RPMI7951 (cell line): ENCODE measurements at regions not wholly inside any gene's neighbourhood (a gene's known extent, or its start where the extent isn't known, plus 50 kb on each side); places are given as distances from the start of the nearest gene placed in this dataset.

Experiments
- DNase-seq: peaks from one replicate; pipeline ENCODE4 v3.0.0-alpha.2; 2012; ENCODE audit warnings: low read depth

DNA sequence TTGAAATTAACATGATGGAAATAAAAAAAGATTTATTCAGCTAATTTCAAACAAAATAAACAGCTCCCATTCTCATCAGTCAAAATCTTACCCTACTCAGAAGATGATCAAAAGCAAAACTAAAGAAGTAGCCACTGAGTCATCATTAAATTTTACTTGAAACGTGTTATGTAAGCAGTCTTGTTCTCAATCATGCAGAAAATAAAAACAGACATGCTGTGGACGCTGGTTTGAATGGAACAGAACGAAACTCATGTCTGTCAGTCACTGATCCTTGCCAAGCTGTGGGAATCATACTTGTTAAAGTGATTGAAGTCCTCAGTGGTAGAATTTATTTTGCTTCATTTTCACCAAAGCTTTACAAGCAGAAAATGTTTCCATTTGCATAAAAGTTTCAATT is 77.2 kb upstream of the TLR3 start:
- DNase-seq, result no peak

DNA sequence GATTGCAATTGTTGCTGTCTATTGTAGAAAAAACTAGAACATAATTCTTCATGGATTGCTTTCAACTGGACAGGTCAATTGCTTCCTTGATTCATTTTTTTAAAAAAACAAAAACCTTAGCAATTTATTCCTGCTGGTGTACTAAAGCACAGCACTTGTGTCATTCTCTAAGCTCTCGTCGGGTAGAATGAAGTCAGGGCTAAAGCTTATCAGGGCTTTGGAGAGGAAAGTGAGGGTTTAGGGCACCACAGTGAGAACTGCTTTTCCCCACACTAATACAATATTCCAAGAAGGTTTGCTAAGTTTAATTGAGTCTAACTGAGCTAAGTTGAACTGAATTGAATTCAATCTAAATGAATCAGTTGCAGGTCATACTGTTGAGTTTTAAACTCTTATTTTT is 76.4 kb upstream of the TLR3 start:
- DNase-seq, result no peak

DNA sequence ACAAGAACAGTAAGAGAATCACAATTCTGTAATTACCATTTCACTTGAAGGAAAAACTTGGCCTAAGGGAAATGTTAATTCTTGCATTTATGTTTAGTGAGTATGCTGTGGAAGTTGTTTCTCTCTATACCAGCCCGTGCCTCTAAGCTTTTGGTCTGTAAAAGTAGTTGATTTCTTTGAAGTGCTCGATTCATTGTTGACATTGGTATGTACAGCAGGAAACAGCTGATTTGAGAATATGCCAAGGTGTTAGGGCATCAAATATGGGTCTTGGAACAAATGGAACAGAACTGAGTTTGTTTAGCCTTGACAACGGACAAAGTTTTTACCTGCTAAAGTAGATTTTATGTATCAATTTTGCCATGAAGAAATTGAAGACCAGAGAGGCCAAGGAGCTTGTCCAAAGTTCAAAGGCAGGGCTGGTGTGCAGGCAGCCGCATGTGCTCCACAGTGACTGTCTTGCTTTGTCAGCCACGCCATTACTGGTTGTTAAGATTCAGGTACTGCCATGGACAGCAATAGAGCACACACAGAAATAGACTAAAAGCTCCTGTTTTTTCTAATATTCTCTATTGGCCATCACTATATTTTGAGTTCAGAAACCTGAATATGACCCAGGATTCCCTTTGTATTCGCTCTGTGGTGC is 75.5 kb upstream of the TLR3 start:
- no peak for DNase-seq

DNA sequence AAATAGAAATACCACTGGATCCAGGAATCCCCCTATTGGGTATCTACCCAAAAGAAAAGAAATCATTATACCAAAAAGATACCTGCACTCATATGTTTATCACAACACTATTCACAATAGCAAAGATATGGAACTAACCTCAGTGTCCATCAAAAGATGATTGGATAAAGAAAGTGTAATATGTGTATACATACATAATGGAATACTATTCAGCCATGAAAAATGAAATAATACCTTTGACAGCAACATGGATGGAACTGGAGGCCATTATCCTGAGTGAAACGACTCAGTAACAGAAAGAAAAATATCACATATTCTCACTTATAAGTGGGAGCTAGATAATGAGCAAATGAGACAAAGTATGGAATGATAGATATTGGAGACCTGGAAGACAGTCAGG is 74.2 kb upstream of the TLR3 start:
- no peak for DNase-seq

DNA sequence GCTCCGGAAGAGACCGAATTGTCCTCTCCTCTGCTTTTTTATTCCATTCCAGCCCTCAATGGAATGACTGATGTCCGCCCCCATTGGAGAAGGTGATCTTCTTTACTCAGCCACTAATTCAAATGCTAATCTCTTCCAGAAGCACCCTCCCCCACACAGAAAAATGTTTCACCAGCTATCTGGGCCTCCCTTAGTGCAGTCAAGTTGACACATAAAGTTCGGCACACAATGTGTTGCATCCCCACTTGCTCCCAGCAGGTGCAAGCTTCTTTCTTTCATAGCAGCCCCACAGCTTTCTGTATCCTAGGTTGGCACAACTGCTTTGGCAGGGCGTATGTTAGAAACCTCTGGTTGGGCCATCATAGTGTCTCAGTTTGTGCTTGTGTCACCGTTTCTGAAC is 73.3 kb upstream of the TLR3 start:
- DNase-seq, result no peak

DNA sequence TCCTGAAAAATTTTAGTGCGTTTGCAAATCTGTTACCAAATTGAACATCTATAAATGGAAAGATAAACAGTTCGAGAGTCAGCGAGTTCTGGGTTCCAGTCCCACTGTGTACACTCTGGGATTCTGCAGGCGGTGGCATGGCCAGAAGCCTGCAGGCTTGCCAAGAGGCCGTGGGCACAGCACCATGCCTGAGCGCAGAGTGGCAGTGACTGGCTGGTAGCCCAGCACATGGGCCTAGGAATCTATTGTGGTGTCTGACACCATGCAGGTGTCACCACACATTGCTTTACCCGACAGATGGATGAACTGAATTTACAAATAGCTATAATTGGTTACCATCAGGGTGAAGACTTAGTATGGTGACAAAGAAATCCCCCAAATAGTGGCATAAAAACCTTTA is 71.7 kb upstream of the TLR3 start:
- DNase-seq, result no peak

DNA sequence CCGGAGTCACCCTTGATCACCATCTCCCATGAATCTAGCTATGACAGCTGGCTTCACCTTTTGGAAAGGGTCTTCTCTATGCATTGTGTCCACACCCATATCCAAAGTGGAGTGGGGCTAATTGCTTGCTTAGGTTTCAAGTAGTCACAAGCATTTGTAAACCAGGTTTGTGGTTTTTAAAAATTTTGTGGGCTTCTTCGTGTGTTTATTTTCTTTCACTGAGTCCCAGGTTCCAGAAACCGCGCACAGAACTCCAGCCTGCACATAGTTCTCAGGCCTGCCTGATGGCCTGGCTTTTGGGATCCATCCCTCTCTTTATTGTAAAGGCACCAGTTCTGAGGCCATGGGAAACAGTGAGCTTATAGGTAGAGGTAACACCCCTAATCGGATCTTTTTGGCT is 70.2 kb upstream of the TLR3 start:
- no peak for DNase-seq

DNA sequence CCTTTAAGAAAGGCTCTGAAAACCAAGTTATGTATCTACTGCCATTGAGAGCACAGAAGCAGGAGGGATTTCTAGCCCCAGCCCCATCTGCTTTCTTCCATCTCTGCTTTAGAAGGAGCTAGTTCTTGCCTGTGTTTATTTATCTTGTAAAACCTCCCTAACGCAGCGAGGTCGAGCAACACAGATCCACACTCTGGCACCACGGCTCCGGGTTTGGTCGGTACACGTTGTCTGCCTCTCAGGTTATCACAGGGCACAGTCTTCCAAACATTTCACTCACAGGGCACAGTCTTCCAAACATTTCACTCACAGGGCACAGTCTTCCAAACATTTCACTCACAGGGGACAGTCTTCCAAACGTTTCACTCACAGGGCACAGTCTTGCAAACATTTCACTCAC is 69.7 kb upstream of the TLR3 start:
- DNase-seq, result no peak

DNA sequence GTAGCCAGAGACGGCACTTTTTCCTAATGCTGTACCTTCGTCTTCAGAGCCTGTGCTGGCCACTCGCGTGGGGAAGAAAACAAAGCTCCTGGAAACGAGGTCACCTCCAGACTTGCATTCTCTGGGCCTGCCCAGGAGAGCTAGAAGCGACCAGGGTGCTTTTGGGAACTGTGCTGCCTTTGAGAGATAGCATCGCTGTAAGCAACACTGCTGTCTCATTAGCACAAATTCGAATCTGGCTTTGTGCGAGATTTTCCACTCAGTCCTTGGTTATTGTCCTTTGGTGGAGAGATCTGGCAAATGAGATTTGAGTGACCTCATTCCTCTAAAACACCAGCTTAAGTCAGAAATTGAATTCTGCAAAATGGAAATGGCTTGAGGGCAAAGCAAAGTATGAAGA is 66.1 kb upstream of the TLR3 start:
- no peak for DNase-seq

DNA sequence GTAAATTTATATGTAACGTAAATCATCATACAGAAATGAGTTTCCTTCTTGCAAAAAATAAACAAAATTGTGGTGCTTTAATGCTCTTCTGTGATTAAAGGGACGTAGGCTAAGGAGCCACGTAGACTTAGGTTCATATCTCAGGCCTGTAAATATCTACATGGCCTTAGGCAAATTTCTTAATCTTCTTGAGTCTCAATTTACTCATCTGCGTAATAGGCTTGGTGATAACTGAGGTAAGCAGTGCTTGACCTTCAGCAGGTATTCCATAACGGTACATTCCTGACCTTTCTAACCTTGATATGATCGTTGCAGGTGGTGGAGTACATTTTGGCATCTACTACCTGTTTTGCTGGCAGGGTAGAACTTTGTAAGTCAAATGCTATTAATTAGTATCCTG is 65.2 kb upstream of the TLR3 start:
- no peak for DNase-seq

DNA sequence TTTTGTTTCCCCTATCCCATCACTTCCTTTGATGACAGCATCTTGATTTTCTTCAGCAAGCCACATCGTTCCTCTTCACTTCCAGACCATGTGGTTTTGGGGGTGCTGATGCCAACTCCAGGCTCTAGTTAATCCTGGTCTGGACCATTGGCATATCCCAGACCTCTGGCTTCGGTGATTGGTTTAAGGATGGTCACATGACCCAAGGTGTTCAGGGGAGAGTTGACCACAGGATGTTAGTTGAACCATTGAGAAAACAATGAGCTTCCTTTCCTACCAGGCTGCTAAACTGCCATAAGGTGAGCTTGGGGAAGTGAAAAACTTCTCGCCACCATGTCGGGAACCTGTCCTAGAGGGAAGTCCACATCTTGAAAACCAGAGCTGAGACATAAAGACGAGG is 60.9 kb upstream of the TLR3 start:
- DNase-seq, result no peak

DNA sequence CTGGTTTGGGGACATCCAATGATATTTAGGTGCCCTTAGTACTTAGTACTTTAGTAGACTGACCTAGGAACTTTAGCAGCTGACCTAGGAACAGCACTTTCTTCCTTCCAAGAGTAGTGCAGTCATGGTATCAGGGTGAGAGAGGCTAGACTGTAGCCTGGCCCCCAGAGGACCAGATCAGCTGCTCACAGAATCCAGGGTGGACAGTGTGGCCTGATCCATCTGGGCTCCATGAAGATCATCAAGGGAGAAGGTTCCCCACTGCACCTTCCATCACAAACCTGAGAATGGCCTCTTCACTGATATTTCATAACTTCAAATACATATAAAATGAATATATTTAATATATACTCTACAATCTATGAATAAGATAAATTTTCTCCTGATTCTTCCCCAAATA is 59.0 kb upstream of the TLR3 start:
- no peak for DNase-seq

DNA sequence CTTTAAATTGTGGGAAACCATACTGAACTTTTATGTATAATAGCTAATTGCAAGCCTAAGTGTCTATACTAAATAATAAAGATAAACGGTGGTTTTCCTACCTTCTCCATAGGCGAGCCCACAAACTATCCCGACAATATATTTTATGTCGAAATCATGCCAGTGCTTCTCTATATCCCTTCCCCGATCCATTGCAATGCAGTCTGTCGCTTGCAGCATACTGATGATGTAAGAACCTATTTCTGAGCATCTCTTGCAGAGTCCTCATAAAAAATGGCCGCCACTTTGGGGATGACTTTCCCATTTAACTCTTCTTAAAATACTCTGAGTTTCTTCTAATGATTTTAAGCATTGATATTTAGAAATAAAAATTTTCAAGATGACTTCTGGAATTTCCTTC is 58.1 kb upstream of the TLR3 start:
- DNase-seq, result no peak

DNA sequence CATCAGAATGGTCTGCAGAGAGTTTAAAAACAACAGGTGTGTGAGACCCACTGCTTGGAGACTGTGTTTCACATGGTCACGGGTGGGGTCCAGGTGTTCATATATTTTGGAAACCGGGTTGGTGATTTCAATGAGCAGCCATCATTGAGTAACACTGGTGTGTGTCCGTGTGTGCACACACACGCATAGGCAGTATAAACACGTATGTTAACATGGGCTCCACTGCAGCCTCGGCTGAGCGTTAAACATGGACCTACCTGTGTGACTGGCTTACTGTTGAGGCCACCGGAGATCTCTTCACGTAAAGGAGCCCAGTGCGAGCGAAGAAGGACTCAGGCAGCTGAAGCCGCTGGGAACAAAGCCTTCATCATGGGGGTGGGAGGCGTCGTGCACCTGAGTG is 56.9 kb upstream of the TLR3 start:
- no peak for DNase-seq

DNA sequence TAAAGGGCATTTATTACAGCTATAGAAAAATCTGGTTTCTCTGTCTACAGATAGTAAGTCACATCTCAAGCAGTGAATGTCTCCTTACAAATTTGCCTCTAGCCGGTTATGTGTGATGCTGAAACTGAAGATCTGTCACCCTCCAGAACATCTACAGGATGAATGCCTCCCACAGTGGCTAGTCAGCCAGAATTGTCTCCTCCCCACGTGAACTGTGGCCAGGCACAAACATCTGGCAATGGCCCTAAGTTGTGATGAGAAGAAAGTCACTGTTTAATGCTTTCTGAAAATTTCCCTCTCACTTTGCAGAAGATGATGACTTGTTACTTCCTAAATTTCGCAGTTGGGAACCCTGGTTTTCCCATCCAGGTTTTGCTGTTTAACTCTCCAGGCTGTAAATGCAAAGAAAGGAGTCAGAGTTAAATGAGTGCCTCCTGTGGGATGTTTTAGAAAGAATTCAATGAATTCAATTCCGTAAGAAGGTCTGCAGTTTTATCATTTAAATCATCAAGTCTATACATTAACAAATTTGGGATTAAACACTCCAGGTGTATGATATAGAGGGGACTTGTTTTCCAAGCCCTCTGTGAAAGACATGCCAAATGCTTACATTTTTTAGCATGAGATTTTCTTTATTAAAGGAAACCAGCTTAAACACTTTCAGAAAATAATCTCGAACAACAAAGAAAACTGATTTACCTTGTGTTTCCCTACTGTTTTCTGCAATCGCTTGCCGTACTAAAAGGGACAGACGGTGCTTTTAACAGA is 55.4 kb upstream of the TLR3 start:
- no peak for DNase-seq

DNA sequence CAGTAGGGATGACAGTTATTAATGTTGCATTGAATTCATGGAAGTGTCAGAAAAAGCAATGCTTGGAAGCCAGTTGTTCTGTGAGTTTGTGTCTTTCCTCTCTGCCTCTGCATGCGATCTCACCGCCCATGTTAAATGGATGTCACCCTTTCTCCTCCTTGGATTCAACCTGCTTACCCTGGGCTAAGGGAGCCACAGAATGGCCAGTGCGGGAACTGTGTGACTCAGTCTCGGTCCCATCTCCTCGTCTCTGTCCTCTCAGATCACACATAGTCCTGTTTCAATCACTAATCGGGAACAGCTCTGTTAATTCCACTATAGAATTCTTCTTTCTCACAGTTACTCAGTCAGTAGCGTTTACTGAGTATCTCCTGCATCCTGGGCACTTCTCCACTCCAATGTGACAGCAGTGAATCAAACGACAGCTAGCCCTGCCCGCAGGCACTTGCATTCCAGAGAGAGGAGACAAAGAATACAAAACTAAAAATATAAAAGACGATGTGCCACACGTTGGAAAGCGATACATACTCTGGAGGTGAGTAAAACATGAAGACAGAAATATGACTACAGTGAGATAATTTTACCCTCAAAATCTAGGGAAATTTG is 53.6 kb upstream of the TLR3 start:
- DNase-seq, result peak; percentile 10

DNA sequence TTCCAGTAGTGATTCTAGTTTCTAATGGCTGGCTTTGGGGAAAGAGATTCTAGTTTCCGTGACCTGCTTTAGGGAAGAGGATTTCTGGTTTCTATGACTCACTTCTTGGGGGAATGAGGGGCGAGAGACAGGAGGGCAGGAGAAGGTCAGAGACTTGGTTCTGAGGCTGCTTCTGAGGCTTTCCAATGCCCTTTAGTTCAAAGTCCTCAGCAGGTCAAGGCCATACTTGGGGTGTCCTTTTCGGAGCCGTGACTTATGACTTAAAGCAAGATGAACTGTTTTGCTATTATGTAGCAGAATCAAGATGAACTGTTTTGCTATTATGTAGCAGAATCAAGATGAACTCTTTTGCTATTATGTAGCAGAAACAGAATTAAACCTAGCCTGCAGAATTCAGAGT is 52.2 kb upstream of the TLR3 start:
- peak; percentile 6 for DNase-seq

DNA sequence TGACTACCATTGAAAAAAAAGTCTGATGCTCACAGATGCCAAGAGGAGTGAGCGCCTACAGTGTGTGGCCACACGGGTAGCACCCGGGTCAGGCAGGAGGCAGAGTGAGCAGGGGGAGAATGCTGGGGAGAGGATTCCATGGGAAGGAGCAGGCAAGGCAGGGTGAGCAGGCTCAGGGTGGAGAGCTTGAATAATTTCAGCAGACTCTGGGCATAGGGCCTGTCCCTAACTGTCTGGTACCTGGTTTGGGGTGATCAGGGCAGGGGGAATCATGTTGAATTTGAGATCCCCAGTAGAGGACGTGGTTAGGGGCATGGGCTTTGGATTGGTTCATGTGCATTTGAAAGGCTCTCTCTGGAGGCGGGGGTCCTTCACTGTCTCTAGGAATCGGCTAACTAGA is 51.2 kb upstream of the TLR3 start:
- DNase-seq, result no peak

DNA sequence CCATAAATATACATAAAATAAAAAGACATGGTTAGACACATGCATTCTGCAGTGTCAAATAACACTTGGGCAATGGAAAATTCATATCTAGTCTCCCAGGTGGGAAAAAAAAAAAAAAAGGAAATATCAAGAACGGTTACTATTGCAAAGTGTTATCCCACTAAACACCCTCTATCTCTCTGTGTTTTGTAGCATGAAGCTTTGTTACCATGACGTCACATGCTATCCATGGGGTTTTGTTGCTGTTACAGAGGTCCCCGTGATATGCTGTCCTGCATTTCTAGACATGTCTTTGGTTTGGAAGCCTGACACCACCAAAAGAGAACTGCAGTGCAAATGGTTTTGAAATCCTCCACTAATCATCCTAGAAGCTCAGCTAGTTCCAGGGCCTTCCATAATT is 50.7 kb upstream of the TLR3 start:
- DNase-seq, result no peak

DNA sequence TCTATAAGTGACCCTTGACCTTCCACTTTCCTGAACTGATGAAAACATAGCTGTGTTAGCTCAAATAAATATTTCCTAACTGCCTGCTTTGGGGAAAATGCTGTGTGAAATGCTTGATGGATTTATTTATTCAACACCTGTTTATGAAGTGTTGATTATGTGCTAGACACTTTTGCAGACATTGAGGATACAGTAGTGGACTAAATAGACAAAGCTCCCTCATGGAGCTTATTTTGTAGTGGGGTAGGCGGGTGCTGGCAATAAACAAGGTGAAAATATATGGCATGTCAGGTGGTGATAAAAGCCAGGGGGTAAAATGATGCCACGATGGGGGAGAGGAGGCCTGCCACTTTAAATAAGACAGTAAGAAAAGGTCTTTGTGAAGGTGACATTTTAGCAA is 50.2 kb upstream of the TLR3 start:
- DNase-seq, result no peak
